ENCODE measurements at regions not wholly inside any gene's neighbourhood (a gene's known extent, or its start where the extent isn't known, plus 50 kb on each side); places are given as distances from the start of the nearest gene placed in this dataset.

DNA sequence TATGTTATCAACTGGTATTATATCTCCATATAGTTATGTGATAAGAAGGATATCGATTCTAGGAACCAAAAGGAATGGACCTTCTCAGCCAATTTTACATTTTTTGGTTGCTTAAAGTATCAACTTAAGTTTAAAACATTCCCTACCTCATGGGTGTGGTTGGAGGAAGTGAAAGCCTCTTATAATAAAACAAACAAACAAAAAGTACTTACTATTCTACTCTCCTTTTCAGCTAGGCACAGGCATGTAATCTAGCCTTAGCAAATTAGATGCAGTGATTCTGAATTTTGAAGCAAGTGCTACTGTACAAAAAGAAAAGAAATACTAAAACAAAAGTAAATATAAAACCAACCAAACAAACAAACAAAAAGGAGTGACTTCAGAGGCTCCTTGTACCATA, 485.4 kb downstream of the C4orf33 start:
- H3K4me3 ChIP-seq (ENCODE audit: low read depth, low read length), result no peak overlapping the region
- ChIA-PET POLR2A (no interaction called here), CTCF (no interaction called here)
- H3K27ac ChIP-seq (ENCODE audit: extremely low read depth, low read depth, low read length), result no peak overlapping the region
- no peaks in the 10 kb centered on the region for H3K4me1 ChIP-seq (ENCODE audit: control insufficient read depth, insufficient read depth, low read length)
- no peaks in the 10 kb centered on the region for H3K9me3 ChIP-seq (ENCODE audit: control insufficient read depth, insufficient read depth, low read depth, low read length)
- H3K36me3 ChIP-seq (ENCODE audit: control insufficient read depth in 2 of 2, insufficient read depth in 1 of 2, low read length in 2 of 2), result no peaks in the 10 kb centered on the region
- TF ChIP-seq ZNF677 (tag by site-specific recombination; IDR thresholded peaks at IDR 0.05), result no peak

DNA sequence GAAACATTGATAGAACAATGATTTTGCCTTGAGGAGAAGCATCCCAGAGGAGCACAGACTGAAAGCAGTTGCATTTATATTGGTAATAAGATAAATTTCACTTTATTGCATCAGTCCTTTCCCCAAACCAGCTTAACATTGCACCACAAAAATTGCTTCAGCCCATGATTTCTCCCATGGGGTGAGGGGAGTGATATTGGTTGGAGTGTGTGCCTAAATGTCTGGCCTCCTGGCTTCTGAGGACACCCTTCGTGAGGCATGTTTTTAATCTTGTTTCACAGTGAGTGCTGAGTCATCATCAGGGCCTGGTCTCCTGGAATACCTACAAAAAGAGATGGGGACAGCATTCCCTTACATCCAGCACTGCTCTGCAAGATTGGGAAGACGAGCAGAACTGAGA, 487.9 kb downstream of the C4orf33 start:
- Histone ChIP-seq H3K36me3 (ENCODE audit: control insufficient read depth in 2 of 2, insufficient read depth in 1 of 2, low read length in 2 of 2) (no peaks in the 10 kb centered on the region), H3K4me1 (ENCODE audit: control insufficient read depth, insufficient read depth, low read length) (no peaks in the 10 kb centered on the region), H3K27ac (ENCODE audit: extremely low read depth, low read depth, low read length) (no peak overlapping the region), H3K4me3 (ENCODE audit: low read depth, low read length) (no peak overlapping the region), H3K9me3 (ENCODE audit: control insufficient read depth, insufficient read depth, low read depth, low read length) (no peaks in the 10 kb centered on the region)
- ChIA-PET CTCF (no interaction called here), POLR2A (no interaction called here)
- TF ChIP-seq, protein P1, sequence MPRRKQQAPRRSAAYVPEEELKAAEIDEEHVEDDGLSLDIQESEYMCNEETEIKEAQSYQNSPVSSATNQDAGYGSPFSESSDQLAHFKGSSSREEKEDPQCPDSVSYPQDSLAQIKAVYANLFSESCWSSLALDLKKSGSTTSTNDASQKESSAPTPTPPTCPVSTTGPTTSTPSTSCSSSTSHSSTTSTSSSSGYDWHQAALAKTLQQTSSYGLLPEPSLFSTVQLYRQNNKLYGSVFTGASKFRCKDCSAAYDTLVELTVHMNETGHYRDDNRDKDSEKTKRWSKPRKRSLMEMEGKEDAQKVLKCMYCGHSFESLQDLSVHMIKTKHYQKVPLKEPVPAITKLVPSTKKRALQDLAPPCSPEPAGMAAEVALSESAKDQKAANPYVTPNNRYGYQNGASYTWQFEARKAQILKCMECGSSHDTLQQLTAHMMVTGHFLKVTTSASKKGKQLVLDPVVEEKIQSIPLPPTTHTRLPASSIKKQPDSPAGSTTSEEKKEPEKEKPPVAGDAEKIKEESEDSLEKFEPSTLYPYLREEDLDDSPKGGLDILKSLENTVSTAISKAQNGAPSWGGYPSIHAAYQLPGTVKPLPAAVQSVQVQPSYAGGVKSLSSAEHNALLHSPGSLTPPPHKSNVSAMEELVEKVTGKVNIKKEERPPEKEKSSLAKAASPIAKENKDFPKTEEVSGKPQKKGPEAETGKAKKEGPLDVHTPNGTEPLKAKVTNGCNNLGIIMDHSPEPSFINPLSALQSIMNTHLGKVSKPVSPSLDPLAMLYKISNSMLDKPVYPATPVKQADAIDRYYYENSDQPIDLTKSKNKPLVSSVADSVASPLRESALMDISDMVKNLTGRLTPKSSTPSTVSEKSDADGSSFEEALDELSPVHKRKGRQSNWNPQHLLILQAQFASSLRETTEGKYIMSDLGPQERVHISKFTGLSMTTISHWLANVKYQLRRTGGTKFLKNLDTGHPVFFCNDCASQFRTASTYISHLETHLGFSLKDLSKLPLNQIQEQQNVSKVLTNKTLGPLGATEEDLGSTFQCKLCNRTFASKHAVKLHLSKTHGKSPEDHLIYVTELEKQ (tag by site-specific recombination; IDR thresholded peaks at IDR 0.05; ENCODE audit: borderline replicate concordance), result no peak
- TF ChIP-seq, protein P2, sequence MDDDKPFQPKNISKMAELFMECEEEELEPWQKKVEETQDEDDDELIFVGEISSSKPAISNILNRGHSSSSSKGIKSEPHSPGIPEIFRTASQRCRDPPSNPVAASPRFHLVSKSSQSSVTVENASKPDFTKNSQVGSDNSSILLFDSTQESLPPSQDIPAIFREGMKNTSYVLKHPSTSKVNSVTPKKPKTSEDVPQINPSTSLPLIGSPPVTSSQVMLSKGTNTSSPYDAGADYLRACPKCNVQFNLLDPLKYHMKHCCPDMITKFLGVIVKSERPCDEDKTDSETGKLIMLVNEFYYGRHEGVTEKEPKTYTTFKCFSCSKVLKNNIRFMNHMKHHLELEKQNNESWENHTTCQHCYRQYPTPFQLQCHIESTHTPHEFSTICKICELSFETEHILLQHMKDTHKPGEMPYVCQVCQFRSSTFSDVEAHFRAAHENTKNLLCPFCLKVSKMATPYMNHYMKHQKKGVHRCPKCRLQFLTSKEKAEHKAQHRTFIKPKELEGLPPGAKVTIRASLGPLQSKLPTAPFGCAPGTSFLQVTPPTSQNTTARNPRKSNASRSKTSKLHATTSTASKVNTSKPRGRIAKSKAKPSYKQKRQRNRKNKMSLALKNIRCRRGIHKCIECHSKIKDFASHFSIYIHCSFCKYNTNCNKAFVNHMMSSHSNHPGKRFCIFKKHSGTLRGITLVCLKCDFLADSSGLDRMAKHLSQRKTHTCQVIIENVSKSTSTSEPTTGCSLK (tag by site-specific recombination; IDR thresholded peaks at IDR 0.05), result no peak
- no peak for TF ChIP-seq BCL11A (tag by site-specific recombination; IDR thresholded peaks at IDR 0.05; ENCODE audit: low read depth)
- TF ChIP-seq KLF1 (tag by site-specific recombination; IDR thresholded peaks at IDR 0.05), result no peak
- TF ChIP-seq ZNF837 (tag by site-specific recombination; IDR thresholded peaks at IDR 0.05), result no peak
- no peak for TF ChIP-seq SP7 (tag by site-specific recombination; IDR thresholded peaks at IDR 0.05)
- TF ChIP-seq ZNF707 (tag by site-specific recombination; IDR thresholded peaks at IDR 0.05), result no peak
- TF ChIP-seq, protein P3, sequence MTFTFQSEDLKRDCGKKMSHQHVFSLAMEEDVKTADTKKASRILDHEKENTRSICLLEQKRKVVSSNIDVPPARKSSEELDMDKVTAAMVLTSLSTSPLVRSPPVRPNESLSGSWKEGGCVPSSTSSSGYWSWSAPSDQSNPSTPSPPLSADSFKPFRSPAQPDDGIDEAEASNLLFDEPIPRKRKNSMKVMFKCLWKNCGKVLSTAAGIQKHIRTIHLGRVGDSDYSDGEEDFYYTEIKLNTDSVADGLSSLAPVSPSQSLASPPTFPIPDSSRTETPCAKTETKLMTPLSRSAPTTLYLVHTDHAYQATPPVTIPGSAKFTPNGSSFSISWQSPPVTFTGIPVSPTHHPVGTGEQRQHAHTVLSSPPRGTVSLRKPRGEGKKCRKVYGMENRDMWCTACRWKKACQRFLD (tag by site-specific recombination; IDR thresholded peaks at IDR 0.05), result no peak
- no peak for TF ChIP-seq ZNF560 (tag by site-specific recombination; IDR thresholded peaks at IDR 0.05; ENCODE audit: borderline replicate concordance)
- no peak for TF ChIP-seq ZNF621 (tag by site-specific recombination; IDR thresholded peaks at IDR 0.05)
- TF ChIP-seq ZNF19 (tag by site-specific recombination; IDR thresholded peaks at IDR 0.05; ENCODE audit: low read depth), result no peak

DNA sequence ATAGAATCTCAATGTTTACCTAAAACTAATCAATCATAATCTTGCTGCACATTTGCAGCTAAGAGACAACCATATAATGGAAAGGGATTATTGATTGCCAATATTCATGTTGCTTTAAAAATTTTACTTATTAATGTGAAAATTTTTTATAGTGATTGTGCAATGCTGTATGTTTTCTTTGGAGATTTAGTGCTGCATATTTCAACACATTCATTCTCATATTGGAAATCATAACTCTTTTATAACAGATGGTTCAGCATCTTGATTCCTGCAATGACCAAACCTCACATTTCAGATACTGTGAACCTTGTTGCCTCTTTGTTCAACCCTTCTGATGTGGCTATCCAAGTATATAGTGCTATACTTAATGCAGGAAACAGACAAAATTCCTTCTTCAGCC, 502.6 kb downstream of the C4orf33 start:
- no peaks in the 10 kb centered on the region for H3K36me3 ChIP-seq (ENCODE audit: control insufficient read depth in 2 of 2, insufficient read depth in 1 of 2, low read length in 2 of 2)
- H3K27ac ChIP-seq (ENCODE audit: extremely low read depth, low read depth, low read length), result no peak overlapping the region
- TF ChIP-seq, protein P4, sequence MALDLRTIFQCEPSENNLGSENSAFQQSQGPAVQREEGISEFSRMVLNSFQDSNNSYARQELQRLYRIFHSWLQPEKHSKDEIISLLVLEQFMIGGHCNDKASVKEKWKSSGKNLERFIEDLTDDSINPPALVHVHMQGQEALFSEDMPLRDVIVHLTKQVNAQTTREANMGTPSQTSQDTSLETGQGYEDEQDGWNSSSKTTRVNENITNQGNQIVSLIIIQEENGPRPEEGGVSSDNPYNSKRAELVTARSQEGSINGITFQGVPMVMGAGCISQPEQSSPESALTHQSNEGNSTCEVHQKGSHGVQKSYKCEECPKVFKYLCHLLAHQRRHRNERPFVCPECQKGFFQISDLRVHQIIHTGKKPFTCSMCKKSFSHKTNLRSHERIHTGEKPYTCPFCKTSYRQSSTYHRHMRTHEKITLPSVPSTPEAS (tag by site-specific recombination; IDR thresholded peaks at IDR 0.05), result no peak
- TF ChIP-seq EGR2 (tag by site-specific recombination; IDR thresholded peaks at IDR 0.05; ENCODE audit: low read depth), result no peak
- TF ChIP-seq ZNF423 (tag by site-specific recombination; IDR thresholded peaks at IDR 0.05), result no peak
- TF ChIP-seq ZNF335 (tag by site-specific recombination; conservative IDR thresholded peaks at IDR 0.05), result no peak
- no peak overlapping the region for H3K4me3 ChIP-seq (ENCODE audit: low read depth, low read length)
- no peaks in the 10 kb centered on the region for H3K9me3 ChIP-seq (ENCODE audit: control insufficient read depth, insufficient read depth, low read depth, low read length)
- ChIA-PET CTCF (no interaction called here), POLR2A (no interaction called here)
- no peaks in the 10 kb centered on the region for H3K4me1 ChIP-seq (ENCODE audit: control insufficient read depth, insufficient read depth, low read length)

Measured in HEK293 (cell line).